ENCODE measurements at regions not wholly inside any gene's neighbourhood (a gene's known extent, or its start where the extent isn't known, plus 50 kb on each side); places are given as distances from the start of the nearest gene placed in this dataset.

- TF ChIP-seq ZNF462 (CRISPR knock-in tag; IDR thresholded peaks at IDR 0.05) (no peak), STAT1 (IDR thresholded peaks at IDR 0.05; ENCODE audit: unreplicated experiment) (no peak), ZNF114 (CRISPR knock-in tag; IDR thresholded peaks at IDR 0.05) (no peak), POLR2AphosphoS5 (IDR thresholded peaks at IDR 0.05; ENCODE audit: low read depth) (no peak), EZH2 (IDR thresholded peaks at IDR 0.05; ENCODE audit: low read depth, unreplicated experiment) (no peak), REST (IDR thresholded peaks at IDR 0.05; ENCODE audit: unreplicated experiment) (no peak), JUNB (IDR thresholded peaks at IDR 0.05; ENCODE audit: unreplicated experiment) (no peak), CREB1 (CRISPR knock-in tag; IDR thresholded peaks at IDR 0.05; ENCODE audit: low read depth) (no peak)
Observed at GRCh38 chr13:64453831-64454230, 2776.3 kb downstream of the PCDH9 start (continued).

All from GM23338 (cell line).